Calu3 (cell line): ENCODE measurements at regions not wholly inside any gene's neighbourhood (a gene's known extent, or its start where the extent isn't known, plus 50 kb on each side); places are given as distances from the start of the nearest gene placed in this dataset.

Experiments
- BruUV-seq: library from RNA; stranded (reverse); fragments of 400-500 nt; replicated peaks from 2 replicates; lab custom pipeline; 2021; lab: Mats Ljungman, UMichigan
- CTCF ChIA-PET: fragments of 300-600 bp; sonication (Branson Sonifier 250); formaldehyde crosslinking; loops from one replicate; lab custom pipeline; 2022; ENCODE audit warnings: antibody characterized with exemption; lab: Charles Lee
- DNase-seq: peaks from one replicate; pipeline ENCODE4 v3.0.0; 2022
- H3K27ac Mint-ChIP-seq: one replicate; pipeline ENCODE4 v1.8.0; 2022; ENCODE audit warnings: mixed read lengths; ENCODE audit not compliant: unreplicated experiment
- H3K27me3 Mint-ChIP-seq: one replicate; pipeline ENCODE4 v1.8.0; 2022; ENCODE audit warnings: mixed read lengths; ENCODE audit not compliant: unreplicated experiment
- H3K36me3 Mint-ChIP-seq: one replicate; pipeline ENCODE4 v1.8.0; 2022; ENCODE audit warnings: mild to moderate bottlenecking, moderate library complexity, mixed read lengths; ENCODE audit not compliant: insufficient read depth, unreplicated experiment
- H3K4me1 Mint-ChIP-seq: one replicate; pipeline ENCODE4 v1.8.0; 2022; ENCODE audit warnings: mild to moderate bottlenecking, low read depth, mixed read lengths; ENCODE audit not compliant: unreplicated experiment
- H3K4me3 Mint-ChIP-seq: one replicate; pipeline ENCODE4 v1.8.0; 2022; ENCODE audit warnings: mild to moderate bottlenecking, low read depth, moderate library complexity, mixed read lengths; ENCODE audit not compliant: unreplicated experiment
- H3K9me3 Mint-ChIP-seq: one replicate; pipeline ENCODE4 v1.8.0; 2022; ENCODE audit warnings: low read depth, mixed read lengths; ENCODE audit not compliant: unreplicated experiment
- intact Hi-C: fragments of 100-400 bp; cut with micrococcal nuclease; formaldehyde crosslinking; loops from one replicate; pipeline ENCODE4 v1.10.0; 2022; ENCODE audit not compliant: unreplicated experiment
- TF ChIP-seq, protein P1 (sequence below): fragments of 200-600 bp; IDR thresholded peaks from one replicate; pipeline ENCODE4 v1.8.0; 2022; ENCODE audit warnings: antibody characterized with exemption; ENCODE audit not compliant: unreplicated experiment

DNA sequence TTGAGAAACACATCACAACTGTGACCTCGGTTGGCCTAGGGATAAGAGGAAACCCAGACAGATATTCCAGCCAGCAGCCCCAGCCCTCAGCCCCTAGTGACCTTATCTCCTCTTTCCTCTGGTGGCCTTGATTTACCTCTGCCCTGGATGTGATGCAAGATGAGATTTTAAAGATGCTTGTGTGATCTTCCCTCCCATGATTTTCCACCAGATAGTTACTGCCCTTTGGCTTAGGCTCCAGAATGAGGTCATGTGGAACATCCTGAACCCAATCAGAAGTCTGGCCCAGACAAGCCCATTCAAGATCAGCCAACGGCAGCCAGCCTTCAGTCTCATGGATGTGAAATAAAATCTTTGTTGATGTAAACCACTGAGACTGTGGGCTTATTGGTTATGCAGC is 104.0 kb downstream of the BANF2 start:
- Mint-ChIP-seq H3K4me3 (no peak overlapping the region), H3K9me3 (no peaks in the 10 kb centered on the region), H3K36me3 (no peaks in the 10 kb centered on the region), H3K4me1 (no peaks in the 10 kb centered on the region), H3K27me3 (no peaks in the 10 kb centered on the region), H3K27ac (no peak overlapping the region)
- intact Hi-C loops = no loop called here
- CTCF ChIA-PET = no interaction called here
- BruUV-seq = no TSS peak
- no peak for DNase-seq
- TF ChIP-seq, protein P1, sequence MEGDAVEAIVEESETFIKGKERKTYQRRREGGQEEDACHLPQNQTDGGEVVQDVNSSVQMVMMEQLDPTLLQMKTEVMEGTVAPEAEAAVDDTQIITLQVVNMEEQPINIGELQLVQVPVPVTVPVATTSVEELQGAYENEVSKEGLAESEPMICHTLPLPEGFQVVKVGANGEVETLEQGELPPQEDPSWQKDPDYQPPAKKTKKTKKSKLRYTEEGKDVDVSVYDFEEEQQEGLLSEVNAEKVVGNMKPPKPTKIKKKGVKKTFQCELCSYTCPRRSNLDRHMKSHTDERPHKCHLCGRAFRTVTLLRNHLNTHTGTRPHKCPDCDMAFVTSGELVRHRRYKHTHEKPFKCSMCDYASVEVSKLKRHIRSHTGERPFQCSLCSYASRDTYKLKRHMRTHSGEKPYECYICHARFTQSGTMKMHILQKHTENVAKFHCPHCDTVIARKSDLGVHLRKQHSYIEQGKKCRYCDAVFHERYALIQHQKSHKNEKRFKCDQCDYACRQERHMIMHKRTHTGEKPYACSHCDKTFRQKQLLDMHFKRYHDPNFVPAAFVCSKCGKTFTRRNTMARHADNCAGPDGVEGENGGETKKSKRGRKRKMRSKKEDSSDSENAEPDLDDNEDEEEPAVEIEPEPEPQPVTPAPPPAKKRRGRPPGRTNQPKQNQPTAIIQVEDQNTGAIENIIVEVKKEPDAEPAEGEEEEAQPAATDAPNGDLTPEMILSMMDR = no peak

DNA sequence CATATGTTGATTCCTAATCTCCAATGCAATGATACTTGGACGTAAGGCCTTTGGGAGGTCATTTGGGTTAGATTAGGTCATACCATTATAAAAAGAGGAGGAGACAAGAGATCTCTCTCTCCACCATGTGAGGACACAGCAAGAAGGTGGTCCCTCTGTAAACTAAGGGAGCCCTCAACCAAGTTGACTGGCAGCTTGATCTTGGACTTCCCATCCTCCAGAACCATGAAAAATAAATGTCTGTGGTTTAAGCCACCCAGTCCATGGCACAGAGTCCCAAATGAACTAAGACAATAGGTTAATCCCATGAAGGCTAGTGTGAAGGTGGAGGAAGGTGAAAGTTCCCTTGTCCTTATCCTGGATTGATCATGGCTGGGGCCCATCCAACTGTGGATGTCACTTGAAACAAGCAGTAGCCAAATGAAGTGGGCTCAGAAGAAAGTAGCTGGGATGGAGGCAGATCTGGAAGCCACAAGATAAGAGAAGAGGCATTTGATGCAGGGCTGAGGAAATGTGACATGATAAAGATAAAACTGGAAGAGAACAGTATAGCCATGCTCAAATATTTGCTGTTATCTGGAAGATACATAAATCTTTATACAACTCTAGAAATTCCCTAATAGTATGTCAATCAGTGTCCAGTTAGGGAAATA is 99.9 kb downstream of the BANF2 start:
- TF ChIP-seq, protein P1 = no peak
- no peak for DNase-seq
- intact Hi-C loops = no loop called here
- Mint-ChIP-seq H3K4me3 (no peak overlapping the region), H3K36me3 (no peaks in the 10 kb centered on the region), H3K27ac (no peak overlapping the region), H3K27me3 (no peaks in the 10 kb centered on the region), H3K9me3 (no peaks in the 10 kb centered on the region), H3K4me1 (no peaks in the 10 kb centered on the region)
- CTCF ChIA-PET = no interaction called here
- no TSS peak for BruUV-seq

DNA sequence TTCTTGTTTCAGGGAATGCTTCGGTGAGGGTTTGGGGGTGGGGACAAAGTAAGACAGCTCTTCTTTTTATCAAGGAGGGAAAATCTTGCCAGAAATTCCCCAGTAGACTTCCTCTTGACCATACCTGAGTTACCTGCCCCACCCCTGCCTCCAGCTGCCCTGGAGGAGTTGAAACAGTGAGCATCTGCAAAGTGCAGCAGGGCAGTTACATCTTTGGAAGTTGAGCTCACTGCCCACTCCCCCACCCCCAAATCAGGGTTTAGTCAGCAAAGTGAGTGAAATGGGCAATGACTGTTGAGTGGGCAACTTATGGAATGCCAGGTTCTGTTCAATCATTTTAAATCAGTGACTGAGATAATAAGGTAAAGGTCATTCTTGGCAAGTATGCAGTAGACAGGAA is 98.8 kb downstream of the BANF2 start:
- DNase-seq = no peak
- intact Hi-C loops = no loop called here

DNA sequence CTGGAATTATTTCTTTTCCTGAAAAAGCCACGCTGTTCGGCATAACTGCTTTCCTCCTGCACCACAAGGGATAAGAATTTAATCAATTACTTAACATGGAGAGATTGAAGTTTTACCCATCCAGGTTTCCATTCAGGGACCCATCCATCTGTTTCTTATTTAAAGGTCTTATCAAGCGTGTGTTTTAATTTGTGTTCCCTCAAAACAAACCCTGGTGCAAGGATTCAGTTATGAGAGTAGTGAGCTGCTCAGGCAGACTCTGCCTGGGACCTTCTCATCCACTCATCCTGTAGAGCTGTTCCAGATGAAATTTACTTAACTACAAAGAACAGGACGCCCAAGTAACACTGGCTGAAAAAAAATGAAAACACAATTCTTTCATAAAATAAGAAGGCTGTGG is 97.8 kb downstream of the BANF2 start:
- intact Hi-C loops = no loop called here
- Mint-ChIP-seq H3K9me3 (no peaks in the 10 kb centered on the region), H3K27me3 (no peaks in the 10 kb centered on the region), H3K36me3 (no peaks in the 10 kb centered on the region), H3K4me1 (no peaks in the 10 kb centered on the region), H3K27ac (no peak overlapping the region), H3K4me3 (no peak overlapping the region)
- BruUV-seq = no TSS peak
- DNase-seq = no peak
- CTCF ChIA-PET = no interaction called here
- TF ChIP-seq, protein P1 = no peak

More for the DNA sequence above, 98.8 kb downstream of the BANF2 start:
- TF ChIP-seq, protein P1 = no peak
- H3K4me1 Mint-ChIP-seq = no peaks in the 10 kb centered on the region
- H3K27ac Mint-ChIP-seq = no peak overlapping the region
- no peaks in the 10 kb centered on the region for H3K27me3 Mint-ChIP-seq
- no TSS peak for BruUV-seq
- H3K9me3 Mint-ChIP-seq = no peaks in the 10 kb centered on the region
- CTCF ChIA-PET = no interaction called here
- no peak overlapping the region for H3K4me3 Mint-ChIP-seq
- H3K36me3 Mint-ChIP-seq = no peaks in the 10 kb centered on the region
